ENCODE measurements at regions not wholly inside any gene's neighbourhood (a gene's known extent, or its start where the extent isn't known, plus 50 kb on each side); places are given as distances from the start of the nearest gene placed in this dataset.
"Not testable (repeated sequence)": the region's sequence is repeated elsewhere in the genome, so short reads cannot be mapped to it uniquely, and the experiment has no call there.

DNA sequence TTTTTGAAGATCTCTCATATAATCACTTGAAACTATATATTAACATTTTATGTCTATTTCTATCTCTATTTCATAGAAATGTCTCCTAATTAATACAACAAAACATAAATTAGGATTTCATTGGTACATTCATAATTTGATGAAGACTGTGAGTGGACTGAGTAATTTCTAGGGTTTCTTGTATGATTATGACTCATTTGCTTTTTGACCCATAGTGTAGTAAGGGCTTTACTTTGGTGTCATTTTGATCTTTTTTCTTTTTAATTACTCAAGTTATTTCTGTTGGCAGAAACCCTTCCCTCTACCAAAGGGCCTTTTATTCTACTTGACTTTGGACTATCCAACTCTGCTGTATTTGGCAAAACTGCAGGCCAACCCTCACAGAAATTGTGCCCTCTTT lies 207.9 kb upstream of the MAGEB16 start:
- Mint-ChIP-seq H3K4me1 (ENCODE audit: unreplicated experiment) (no peaks in the 10 kb centered on the region), H3K27me3 (no peaks in the 10 kb centered on the region), H3K36me3 (no peaks in the 10 kb centered on the region), H3K9me3 (peaks cover 4% of the 10 kb centered on the region), H3K4me3 (no peak overlapping the region), H3K27ac (no peak overlapping the region)
- TF ChIP-seq, protein P1, sequence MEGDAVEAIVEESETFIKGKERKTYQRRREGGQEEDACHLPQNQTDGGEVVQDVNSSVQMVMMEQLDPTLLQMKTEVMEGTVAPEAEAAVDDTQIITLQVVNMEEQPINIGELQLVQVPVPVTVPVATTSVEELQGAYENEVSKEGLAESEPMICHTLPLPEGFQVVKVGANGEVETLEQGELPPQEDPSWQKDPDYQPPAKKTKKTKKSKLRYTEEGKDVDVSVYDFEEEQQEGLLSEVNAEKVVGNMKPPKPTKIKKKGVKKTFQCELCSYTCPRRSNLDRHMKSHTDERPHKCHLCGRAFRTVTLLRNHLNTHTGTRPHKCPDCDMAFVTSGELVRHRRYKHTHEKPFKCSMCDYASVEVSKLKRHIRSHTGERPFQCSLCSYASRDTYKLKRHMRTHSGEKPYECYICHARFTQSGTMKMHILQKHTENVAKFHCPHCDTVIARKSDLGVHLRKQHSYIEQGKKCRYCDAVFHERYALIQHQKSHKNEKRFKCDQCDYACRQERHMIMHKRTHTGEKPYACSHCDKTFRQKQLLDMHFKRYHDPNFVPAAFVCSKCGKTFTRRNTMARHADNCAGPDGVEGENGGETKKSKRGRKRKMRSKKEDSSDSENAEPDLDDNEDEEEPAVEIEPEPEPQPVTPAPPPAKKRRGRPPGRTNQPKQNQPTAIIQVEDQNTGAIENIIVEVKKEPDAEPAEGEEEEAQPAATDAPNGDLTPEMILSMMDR (conservative IDR thresholded peaks at IDR 0.05), result no peak
- DNase-seq (ENCODE audit: extremely low spot score, unreplicated experiment), result no peak

DNA sequence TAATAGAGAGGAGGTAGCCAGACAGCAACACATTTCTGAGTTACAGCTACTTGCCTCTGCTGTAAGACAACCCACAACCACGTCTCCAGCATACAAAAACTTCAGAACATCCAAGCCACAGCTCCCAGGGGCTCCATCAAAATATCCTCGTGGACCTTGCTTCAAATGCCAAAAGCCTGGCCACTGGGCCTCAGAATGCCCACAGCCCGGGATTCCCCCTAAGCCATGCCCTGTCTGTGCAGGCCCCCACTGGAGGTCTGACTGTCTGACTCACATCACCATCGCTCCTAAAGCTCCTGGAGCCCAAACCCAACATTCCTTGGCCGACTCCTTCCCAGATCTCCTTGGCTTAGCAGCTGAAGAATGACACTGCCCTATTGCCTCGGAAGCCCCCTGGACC lies 186.6 kb upstream of the MAGEB16 start:
- not testable (repeated sequence) for H3K27ac Mint-ChIP-seq; H3K9me3 Mint-ChIP-seq; H3K27me3 Mint-ChIP-seq; DNase-seq (ENCODE audit: extremely low spot score, unreplicated experiment); H3K4me1 Mint-ChIP-seq (ENCODE audit: unreplicated experiment); H3K4me3 Mint-ChIP-seq; H3K36me3 Mint-ChIP-seq

DNA sequence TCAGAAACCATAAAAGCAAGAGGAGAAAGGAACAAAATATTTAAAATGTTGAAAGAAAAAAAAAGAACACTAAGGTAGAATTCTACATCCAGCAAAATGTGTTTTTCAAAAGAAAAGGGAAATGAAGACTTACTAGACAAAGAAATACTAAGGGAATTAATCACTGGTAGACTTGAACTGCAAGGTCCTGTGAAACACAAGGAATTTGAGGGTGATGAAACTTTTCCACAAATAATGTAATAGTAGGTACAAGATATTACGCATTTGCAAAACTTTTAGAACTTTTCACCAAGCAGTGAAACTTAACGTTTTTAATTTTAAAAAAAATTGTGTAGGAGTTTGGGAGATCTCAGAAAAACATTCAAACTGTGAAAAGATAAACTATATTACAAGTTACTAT lies 180.3 kb upstream of the MAGEB16 start:
- TF ChIP-seq, protein P1 (conservative IDR thresholded peaks at IDR 0.05), result no peak
- no peaks in the 10 kb centered on the region for H3K36me3 Mint-ChIP-seq
- H3K4me1 Mint-ChIP-seq (ENCODE audit: unreplicated experiment), result no peaks in the 10 kb centered on the region
- H3K27me3 Mint-ChIP-seq, result no peaks in the 10 kb centered on the region
- DNase-seq (ENCODE audit: extremely low spot score, unreplicated experiment), result no peak
- no peak overlapping the region for H3K27ac Mint-ChIP-seq
- H3K9me3 Mint-ChIP-seq, result no peaks in the 10 kb centered on the region
- H3K4me3 Mint-ChIP-seq, result no peak overlapping the region

DNA sequence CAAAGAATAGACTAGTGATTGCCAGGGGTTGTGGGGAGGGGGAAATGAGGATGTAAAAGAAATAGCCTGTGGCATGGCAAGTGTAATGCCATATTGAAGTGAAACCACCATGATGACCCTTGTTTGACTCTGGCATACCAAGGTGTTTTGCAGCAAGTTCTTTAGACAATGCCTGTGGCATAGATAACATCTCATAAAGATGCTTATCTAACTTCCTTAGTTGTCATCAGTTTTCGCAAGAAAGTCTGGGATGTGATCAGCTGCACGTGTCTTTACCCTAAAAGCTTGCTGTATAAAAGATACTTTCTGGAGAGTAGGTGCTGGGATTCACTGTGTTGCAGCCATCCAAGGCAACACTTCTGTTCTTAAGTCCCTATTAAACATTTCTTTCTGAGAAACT lies 176.1 kb upstream of the MAGEB16 start:
- TF ChIP-seq, protein P1 (conservative IDR thresholded peaks at IDR 0.05), result no peak
- Mint-ChIP-seq H3K9me3 (peaks cover 5% of the 10 kb centered on the region), H3K36me3 (no peaks in the 10 kb centered on the region), H3K4me1 (ENCODE audit: unreplicated experiment) (no peaks in the 10 kb centered on the region), H3K27ac (no peak overlapping the region), H3K27me3 (no peaks in the 10 kb centered on the region), H3K4me3 (no peak overlapping the region)
- DNase-seq (ENCODE audit: extremely low spot score, unreplicated experiment), result no peak

DNA sequence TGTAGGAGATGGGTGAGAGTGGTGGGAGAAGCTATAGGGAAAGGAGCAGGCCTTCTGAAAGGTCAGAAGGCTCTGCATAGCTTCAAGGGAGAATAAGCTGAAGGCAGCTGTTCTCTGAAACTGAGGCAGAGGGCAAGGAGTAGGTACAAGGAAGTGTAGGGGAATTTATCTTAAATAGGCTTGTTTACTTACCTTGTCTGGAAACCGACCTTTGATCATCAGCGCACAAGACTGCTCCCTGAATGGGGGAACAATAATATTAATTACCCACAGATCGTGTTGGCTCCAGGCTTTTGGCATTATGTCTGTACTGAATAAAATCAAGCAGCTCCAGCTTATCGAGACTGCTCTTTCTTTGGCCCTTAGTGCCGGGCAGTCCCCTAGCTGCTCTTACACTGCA lies 175.5 kb upstream of the MAGEB16 start:
- H3K9me3 Mint-ChIP-seq, result peaks cover 5% of the 10 kb centered on the region
- H3K4me3 Mint-ChIP-seq, result no peak overlapping the region
- no peaks in the 10 kb centered on the region for H3K27me3 Mint-ChIP-seq
- TF ChIP-seq, protein P1 (conservative IDR thresholded peaks at IDR 0.05), result no peak
- DNase-seq (ENCODE audit: extremely low spot score, unreplicated experiment), result no peak
- H3K4me1 Mint-ChIP-seq (ENCODE audit: unreplicated experiment), result no peaks in the 10 kb centered on the region
- no peak overlapping the region for H3K27ac Mint-ChIP-seq
- no peaks in the 10 kb centered on the region for H3K36me3 Mint-ChIP-seq

DNA sequence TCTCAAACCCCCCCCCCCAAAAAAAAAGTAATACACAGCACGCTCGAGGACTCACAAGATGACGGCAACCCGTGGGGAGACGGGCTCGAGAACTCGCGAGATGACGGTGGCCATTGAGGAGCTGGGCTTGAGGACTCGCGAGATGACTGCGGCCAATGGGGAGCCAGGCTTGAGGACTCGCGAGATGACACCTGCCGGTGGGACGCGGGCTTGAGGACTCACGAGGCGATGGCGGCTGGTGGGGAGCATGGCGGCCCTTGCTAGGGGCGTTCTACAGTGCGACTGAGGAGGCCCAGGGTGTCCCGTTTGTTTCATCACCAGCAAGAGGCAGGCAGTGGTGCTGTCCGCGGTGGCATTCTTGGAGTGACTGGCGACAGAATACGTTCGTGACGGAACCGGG lies 172.4 kb upstream of the MAGEB16 start:
- no peak overlapping the region for H3K27ac Mint-ChIP-seq
- TF ChIP-seq, protein P1 (conservative IDR thresholded peaks at IDR 0.05), result no peak
- no peak for DNase-seq (ENCODE audit: extremely low spot score, unreplicated experiment)
- no peak overlapping the region for H3K4me3 Mint-ChIP-seq
- H3K36me3 Mint-ChIP-seq, result no peaks in the 10 kb centered on the region
- H3K9me3 Mint-ChIP-seq, result peaks cover 5% of the 10 kb centered on the region
- no peaks in the 10 kb centered on the region for H3K4me1 Mint-ChIP-seq (ENCODE audit: unreplicated experiment)
- H3K27me3 Mint-ChIP-seq, result no peaks in the 10 kb centered on the region
